ENCODE measurements at regions not wholly inside any gene's neighbourhood (a gene's known extent, or its start where the extent isn't known, plus 50 kb on each side); places are given as distances from the start of the nearest gene placed in this dataset.

- H3K4me2 ChIP-seq = no peak overlapping the region
- FAIRE-seq (no peak), DNase-seq (ENCODE audit: low read depth in 1 of 2, low spot score in 1 of 2) (no peak), ATAC-seq (no peak)
- TF ChIP-seq HEYL (CRISPR knock-in tag; IDR thresholded peaks at IDR 0.05) (no peak), KDM5A (IDR thresholded peaks at IDR 0.05) (no peak), RAD21 (conservative IDR thresholded peaks at IDR 0.05 in 1 of 2, IDR thresholded peaks at IDR 0.05 in 1 of 2) (no peak), RCOR1 (IDR thresholded peaks at IDR 0.05; ENCODE audit: low read depth, low read length) (no peak), CBX8 (IDR thresholded peaks at IDR 0.05) (no peak), FOSL2 (IDR thresholded peaks at IDR 0.05) (no peak), FOSL2 (CRISPR knock-in tag; IDR thresholded peaks at IDR 0.05) (no peak), HES2 (IDR thresholded peaks at IDR 0.05) (no peak), PBX3 (IDR thresholded peaks at IDR 0.05) (no peak), JUNB (IDR thresholded peaks at IDR 0.05) (no peak), E2F6 (IDR thresholded peaks at IDR 0.05; ENCODE audit: borderline replicate concordance, low read depth) (no peak), ATOH8 (CRISPR knock-in tag; IDR thresholded peaks at IDR 0.05; ENCODE audit: low read depth) (no peak), CBX2 (IDR thresholded peaks at IDR 0.05; ENCODE audit: borderline replicate concordance, low read depth) (no peak), TP53 (CRISPR knock-in tag; IDR thresholded peaks at IDR 0.05) (no peak), CHD2 (IDR thresholded peaks at IDR 0.05; ENCODE audit: low read length, partially characterized antibody) (no peak), EP300 (IDR thresholded peaks at IDR 0.05) (no peak), FOSB (CRISPR knock-in tag; IDR thresholded peaks at IDR 0.05) (no peak), POLR2AphosphoS2 (conservative IDR thresholded peaks at IDR 0.05; ENCODE audit: low read length) (no peak), RARB (CRISPR knock-in tag; IDR thresholded peaks at IDR 0.05) (no peak), PHF8 (IDR thresholded peaks at IDR 0.05; ENCODE audit: borderline replicate concordance, low read depth) (no peak), MAX (IDR thresholded peaks at IDR 0.05) (no peak)
- WGBS (ENCODE audit: missing lambda C conversion rate) = 33% methylated on average over 2 of the region's 2 CpGs
- H3K27ac ChIP-seq = no peak overlapping the region
- H3K4me1 ChIP-seq = no peaks in the 10 kb centered on the region
- H3K4me3 ChIP-seq = no peak overlapping the region
- H3K9me3 ChIP-seq = no peaks in the 10 kb centered on the region
- ChIA-PET CTCF (no interaction called here), POLR2A (no interaction called here)
Measured at GRCh38 chr12:24084800-24085199, 135.3 kb upstream of the SOX5 start.

GRCh38 chr12:24083838-24084237, 134.4 kb upstream of the SOX5 start:
- POLR2A ChIA-PET = no interaction called here
- TF ChIP-seq HOXB5 (CRISPR knock-in tag; IDR thresholded peaks at IDR 0.05) = no peak
- TF ChIP-seq KDM1A (IDR thresholded peaks at IDR 0.05; ENCODE audit: low read depth) = no peak
- TF ChIP-seq BHLHE40 (IDR thresholded peaks at IDR 0.05; ENCODE audit: low read depth, low read length) = no peak
- H3K4me1 ChIP-seq = no peaks in the 10 kb centered on the region

GRCh38 chr12:24081606-24082005, 132.1 kb upstream of the SOX5 start:
- no peak overlapping the region for H3K4me3 ChIP-seq
- H3K4me2 ChIP-seq = no peak overlapping the region
- 2% methylated on average over 7 of the region's 7 CpGs for WGBS (ENCODE audit: missing lambda C conversion rate)
- TF ChIP-seq MAX (IDR thresholded peaks at IDR 0.05) (no peak), NR3C1 (IDR thresholded peaks at IDR 0.05) (no peak), JUNB (IDR thresholded peaks at IDR 0.05) (no peak), E2F6 (IDR thresholded peaks at IDR 0.05; ENCODE audit: borderline replicate concordance, low read depth) (no peak), CBX2 (IDR thresholded peaks at IDR 0.05; ENCODE audit: borderline replicate concordance, low read depth) (no peak), MAFK (IDR thresholded peaks at IDR 0.05; ENCODE audit: partially characterized antibody) (no peak), PBX3 (IDR thresholded peaks at IDR 0.05) (no peak), HES2 (IDR thresholded peaks at IDR 0.05) (no peak), ZNF302 (CRISPR knock-in tag; IDR thresholded peaks at IDR 0.05) (no peak), EP300 (IDR thresholded peaks at IDR 0.05) (no peak)
- POLR2A ChIA-PET = no interaction called here
- CTCF ChIA-PET = no interaction called here
- no peaks in the 10 kb centered on the region for H3K9me3 ChIP-seq
- FAIRE-seq (no peak), ATAC-seq (no peak), DNase-seq (ENCODE audit: low read depth in 1 of 2, low spot score in 1 of 2) (no peak)
- no peak overlapping the region for H3K27ac ChIP-seq
- no peaks in the 10 kb centered on the region for H3K4me1 ChIP-seq

More at GRCh38 chr12:24083838-24084237, 134.4 kb upstream of the SOX5 start:
- no peak overlapping the region for H3K4me2 ChIP-seq
- DNase-seq (ENCODE audit: low read depth in 1 of 2, low spot score in 1 of 2) (no peak), FAIRE-seq (no peak), ATAC-seq (no peak)
- H3K9me3 ChIP-seq = no peaks in the 10 kb centered on the region
- CTCF ChIA-PET = no interaction called here
- 5% methylated on average over 3 of the region's 3 CpGs for WGBS (ENCODE audit: missing lambda C conversion rate)
- no peak overlapping the region for H3K4me3 ChIP-seq
- H3K27ac ChIP-seq = no peak overlapping the region
